GM19043 (cell line): ENCODE measurements at regions not wholly inside any gene's neighbourhood (a gene's known extent, or its start where the extent isn't known, plus 50 kb on each side); places are given as distances from the start of the nearest gene placed in this dataset.

Source experiments
- ATAC-seq: cut with Tn5 transposase; IDR thresholded peaks from one replicate; pipeline ENCODE4 v1.9.1; 2021; ENCODE audit warnings: low read depth; ENCODE audit not compliant: unreplicated experiment

- ATAC-seq, result no peak
These were observed 240.8 kb downstream of the NHLRC3 start for GRCh38 chr13:39279077-39279476.

- ATAC-seq, result no peak
These were observed 243.4 kb downstream of the NHLRC3 start for GRCh38 chr13:39281539-39282150.

- ATAC-seq, result peak; percentile 94
These were observed 244.2 kb downstream of the NHLRC3 start for GRCh38 chr13:39282400-39282972.

DNA sequence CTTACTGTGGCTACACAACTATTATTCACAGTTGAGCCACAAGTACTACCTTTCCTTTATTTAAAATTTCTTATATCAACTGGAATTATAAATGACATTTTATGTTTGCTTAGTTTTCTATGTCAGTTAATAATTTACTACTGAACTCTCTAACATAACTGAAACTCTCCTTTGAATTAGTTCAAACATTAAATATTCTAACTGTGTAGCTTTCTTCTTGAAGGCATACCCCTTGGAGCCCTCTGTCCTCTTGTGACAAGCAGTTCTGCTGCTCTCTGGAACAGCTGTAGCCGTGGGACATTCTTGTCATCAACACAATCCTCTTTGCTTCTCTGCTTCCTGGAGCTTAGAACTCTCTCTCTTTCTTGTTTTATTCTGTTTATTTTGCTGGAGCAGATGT, 244.8 kb downstream of the NHLRC3 start:
- ATAC-seq, result peak; percentile 41

DNA sequence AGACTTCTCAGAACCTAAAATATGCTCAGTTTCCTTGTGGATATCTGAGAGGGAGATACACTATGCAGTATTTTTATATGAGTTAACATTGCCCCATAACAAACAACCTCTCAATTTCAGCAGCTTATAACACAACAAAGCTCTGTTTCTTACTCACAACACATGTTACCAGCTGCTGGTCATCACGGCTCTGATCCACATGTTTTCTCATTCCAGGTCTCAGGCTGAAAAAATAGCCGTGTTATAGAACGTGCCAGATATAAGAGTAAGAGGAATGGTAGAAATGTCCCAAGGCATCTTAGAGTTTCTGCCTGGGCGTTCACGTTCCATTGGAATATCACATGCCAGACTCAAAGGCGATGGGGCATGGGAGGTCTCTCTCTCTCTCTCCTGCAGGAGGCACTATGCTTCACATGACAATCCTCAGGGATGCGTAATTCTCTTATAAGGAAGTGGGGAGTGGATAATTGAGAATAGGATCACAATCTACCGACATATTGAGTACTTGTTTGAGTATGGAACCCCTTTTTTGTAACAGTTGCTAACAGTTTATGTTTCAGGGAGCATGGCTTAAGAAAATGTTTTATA, 246.6 kb downstream of the NHLRC3 start:
- ATAC-seq, result no peak
